GM12878 (cell line): ENCODE measurements at regions not wholly inside any gene's neighbourhood (a gene's known extent, or its start where the extent isn't known, plus 50 kb on each side); places are given as distances from the start of the nearest gene placed in this dataset.

Experiments used
- ATAC-seq: fragments of 200-7000 bp; cut with Tn5 transposase; 3 replicates; pipeline ENCODE4 v1.9.1; 2020; ENCODE audit warnings: mild to moderate bottlenecking, moderate library complexity
- BruUV-seq: library from RNA; stranded (reverse); fragments of 400-500 nt; replicated peaks from 2 replicates; lab custom pipeline; 2021; lab: Mats Ljungman, UMichigan
- CTCF ChIA-PET: fragments of 300-600 bp; sonication (Branson Sonifier 250); formaldehyde crosslinking; extraction: SDS; loops from one replicate; lab custom pipeline; 2021; ENCODE audit warnings: inconsistent platforms; lab: Yijun Ruan, JAX
- POLR2A ChIA-PET: fragments of 350-600 bp; formaldehyde crosslinking; extraction: SDS; loops from one replicate; lab custom pipeline; 2021; ENCODE audit warnings: inconsistent platforms; lab: Charles Lee
- RAD21 ChIA-PET: fragments of 300-600 bp; sonication (Branson Sonifier 250); formaldehyde crosslinking; loops from one replicate; lab custom pipeline; 2023; ENCODE audit warnings: antibody characterized with exemption; ENCODE audit not compliant: unreplicated experiment; lab: Charles Lee
- SMC1A ChIA-PET: fragments of 300-600 bp; sonication (Branson Sonifier 250); formaldehyde crosslinking; loops from one replicate; lab custom pipeline; 2023; ENCODE audit not compliant: unreplicated experiment, uncharacterized antibody; lab: Charles Lee
- DNase-seq: peaks from one replicate; pipeline ENCODE4 v3.0.0-alpha.2; 2011; ENCODE audit warnings: low read depth, low spot score
- FAIRE-seq: peaks from 3 replicates; lab custom pipeline; 2011; peaks lifted over from hg19 to GRCh38; lab: Jason Lieb, UNC
- H2AFZ ChIP-seq: 2 replicates; pipeline ENCODE4 v1.6.0; 2011; ENCODE audit warnings: low read depth, low read length, control low read depth; ENCODE audit not compliant: control insufficient read depth
- H3K27ac ChIP-seq: 2 replicates; pipeline ENCODE4 v1.5.1; 2011; ENCODE audit warnings: control low read depth; ENCODE audit not compliant: control insufficient read depth, insufficient read depth
- H3K27me3 ChIP-seq, 2 experiments: replicated peaks in 1 of 2; 2 replicates each; pipeline versions ENCODE4 v1.6.0 to v1.6.1; 2011; ENCODE audit warnings: low read length in 1 of 2; ENCODE audit not compliant: control insufficient read depth in 2 of 2, insufficient read depth in 2 of 2
- H3K36me3 ChIP-seq, 2 experiments: 2 replicates each; pipeline ENCODE4 v1.5.1; 2011; ENCODE audit warnings: low read length in 1 of 2; ENCODE audit not compliant: control insufficient read depth in 2 of 2, insufficient read depth in 2 of 2
- H3K4me1 ChIP-seq: 2 replicates; pipeline ENCODE4 v1.6.1; 2011; ENCODE audit warnings: mild to moderate bottlenecking, low read length, moderate library complexity, mixed read lengths; ENCODE audit not compliant: control insufficient read depth, insufficient read depth
- H3K4me2 ChIP-seq: 2 replicates; pipeline ENCODE4 v1.6.0; 2011; ENCODE audit warnings: control low read depth; ENCODE audit not compliant: control insufficient read depth, insufficient read depth
- H3K4me3 ChIP-seq: fragments of 200-600 bp; sonication (generic); 2 replicates; pipeline ENCODE4 v1.5.1; 2016
- H3K79me2 ChIP-seq: 2 replicates; pipeline ENCODE4 v1.6.0; 2011; ENCODE audit warnings: low read length; ENCODE audit not compliant: control insufficient read depth, insufficient read depth
- H3K9ac ChIP-seq: 2 replicates; pipeline ENCODE4 v1.8.0; 2011; ENCODE audit warnings: low read length, control low read depth, mixed read lengths; ENCODE audit not compliant: control insufficient read depth, insufficient read depth
- H3K9me3 ChIP-seq: replicated peaks from 3 replicates; pipeline ENCODE4 v1.5.1; 2011; ENCODE audit warnings: mild to moderate bottlenecking, low read length; ENCODE audit not compliant: control insufficient read depth, insufficient read depth
- H4K20me1 ChIP-seq: 2 replicates; pipeline ENCODE4 v1.6.0; 2011; ENCODE audit not compliant: control insufficient read depth, insufficient read depth
- BCL11A ChIP-seq: IDR thresholded peaks from 2 replicates; pipeline ENCODE4 v1.6.1; 2011; ENCODE audit warnings: low read depth, low read length
- CBX5 ChIP-seq: sonication (generic); IDR thresholded peaks from 2 replicates; pipeline ENCODE4 v1.6.1; 2016; ENCODE audit warnings: low read depth, moderate library complexity, mild to moderate bottlenecking, inconsistent platforms
- EGR1 ChIP-seq, 2 experiments: IDR thresholded peaks; 1 replicate in 1 of 2; 2 replicates in 1 of 2; pipeline ENCODE4 v1.6.1; 2011 to 2012; ENCODE audit warnings: low read depth in 2 of 2, low read length in 2 of 2, borderline replicate concordance in 1 of 2, mild to moderate bottlenecking in 1 of 2, moderate library complexity in 1 of 2
- IRF5 ChIP-seq: fragments of 450-650 bp; IDR thresholded peaks from 2 replicates; pipeline ENCODE4 v1.6.1; 2017; ENCODE audit warnings: borderline replicate concordance
- REST ChIP-seq: IDR thresholded peaks from 2 replicates; pipeline ENCODE4 v1.6.1; 2012; ENCODE audit warnings: mild to moderate bottlenecking, low read depth, low read length
- SUZ12 ChIP-seq: fragments of 200-600 bp; sonication (generic); IDR thresholded peaks from one replicate; pipeline ENCODE4 v1.6.1; 2018; ENCODE audit warnings: antibody characterized with exemption, mild to moderate bottlenecking; ENCODE audit not compliant: unreplicated experiment
- TCF7 ChIP-seq: IDR thresholded peaks from 2 replicates; pipeline ENCODE4 v1.6.1; 2014; ENCODE audit warnings: antibody characterized with exemption, borderline replicate concordance
- YY1 ChIP-seq: IDR thresholded peaks from 2 replicates; pipeline ENCODE4 v1.6.1; 2011; ENCODE audit warnings: low read depth, mild to moderate bottlenecking, low read length
- ZZZ3 ChIP-seq: IDR thresholded peaks from 2 replicates; pipeline ENCODE4 v1.6.1; 2011; ENCODE audit warnings: low read depth; ENCODE audit not compliant: control insufficient read depth, insufficient read length
- WGBS: methylation state at CpG from one replicate; pipeline ENCODE4 v1.1.6; 2016; ENCODE audit warnings: low lambda C conversion rate; ENCODE audit not compliant: insufficient replicate concordance, insufficient coverage; ENCODE audit errors: missing lambda C conversion rate; 5-methylcytosine and 5-hydroxymethylcytosine counted together
- in situ Hi-C: fragments of 300-500 bp; cut with MboI; formaldehyde crosslinking; loops from 9 replicates; pipeline ENCODE4 v1.14.3; 2018; ENCODE audit warnings: mixed read lengths
- intact Hi-C: fragments of 100-400 bp; cut with micrococcal nuclease; formaldehyde crosslinking; loops from one replicate; pipeline ENCODE4 v1.14.2; 2022; ENCODE audit not compliant: unreplicated experiment
- TF ChIP-seq, protein P1 (sequence below): fragments of 450-650 bp; IDR thresholded peaks from 2 replicates; pipeline ENCODE4 v1.6.1; 2014; ENCODE audit warnings: mild to moderate bottlenecking

- DNase-seq = no peak
- H4K20me1 ChIP-seq = no peaks in the 10 kb centered on the region
- intact Hi-C loops = no loop called here
- no peak overlapping the region for H3K27ac ChIP-seq
- no peaks in the 10 kb centered on the region for H3K9me3 ChIP-seq
- H3K79me2 ChIP-seq = no peaks in the 10 kb centered on the region
- no peak overlapping the region for H2AFZ ChIP-seq
- no peak for ATAC-seq
- FAIRE-seq = no peak
- H3K27me3 ChIP-seq = no peaks in the 10 kb centered on the region
- ChIA-PET CTCF (no interaction called here), POLR2A (no interaction called here), SMC1A (no interaction called here), RAD21 (no interaction called here)
- no peak overlapping the region for H3K4me2 ChIP-seq
- TF ChIP-seq SUZ12 (no peak), CBX5 (no peak), EGR1 (IDR thresholded peaks at IDR 0.05; ENCODE audit: borderline replicate concordance in 1 of 2, low read depth in 2 of 2, low read length in 2 of 2) (no peak), ZZZ3 (no peak), REST (no peak), BCL11A (no peak), IRF5 (no peak), YY1 (no peak), TCF7 (no peak)
- TF ChIP-seq, protein P1, sequence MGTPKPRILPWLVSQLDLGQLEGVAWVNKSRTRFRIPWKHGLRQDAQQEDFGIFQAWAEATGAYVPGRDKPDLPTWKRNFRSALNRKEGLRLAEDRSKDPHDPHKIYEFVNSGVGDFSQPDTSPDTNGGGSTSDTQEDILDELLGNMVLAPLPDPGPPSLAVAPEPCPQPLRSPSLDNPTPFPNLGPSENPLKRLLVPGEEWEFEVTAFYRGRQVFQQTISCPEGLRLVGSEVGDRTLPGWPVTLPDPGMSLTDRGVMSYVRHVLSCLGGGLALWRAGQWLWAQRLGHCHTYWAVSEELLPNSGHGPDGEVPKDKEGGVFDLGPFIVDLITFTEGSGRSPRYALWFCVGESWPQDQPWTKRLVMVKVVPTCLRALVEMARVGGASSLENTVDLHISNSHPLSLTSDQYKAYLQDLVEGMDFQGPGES = no peak
- H3K9ac ChIP-seq = no peak overlapping the region
- H3K4me3 ChIP-seq = no peak overlapping the region
- BruUV-seq = no TSS peak
- H3K36me3 ChIP-seq = no peaks in the 10 kb centered on the region
- in situ Hi-C loops = no loop called here
- WGBS = 42% methylated on average over 1 of the region's 1 CpG
- no peaks in the 10 kb centered on the region for H3K4me1 ChIP-seq
These were observed 312.2 kb downstream of the SLC4A3 start for GRCh38 chr2:219939647-219940046.
